RWPE1 (cell line): ENCODE measurements at regions not wholly inside any gene's neighbourhood (a gene's known extent, or its start where the extent isn't known, plus 50 kb on each side); places are given as distances from the start of the nearest gene placed in this dataset.

Source experiments
- CTCF ChIA-PET: fragments of 350-600 bp; sonication (Branson Sonifier 250); formaldehyde crosslinking; extraction: SDS; loops from one replicate; lab custom pipeline; 2021; lab: Yijun Ruan, JAX
- POLR2A ChIA-PET: fragments of 400-600 bp; formaldehyde crosslinking; extraction: SDS; loops from one replicate; lab custom pipeline; 2020; ENCODE audit warnings: antibody characterized with exemption; ENCODE audit not compliant: low non-redundant PET; lab: Yijun Ruan, JAX
- DNase-seq: peaks from one replicate; pipeline ENCODE4 v3.0.0; 2012; ENCODE audit warnings: low spot score
- H3K27ac ChIP-seq: fragments of 450-650 bp; 2 replicates; pipeline ENCODE4 v1.5.1; 2017
- CTCF ChIP-seq: fragments of 450-650 bp; conservative IDR thresholded peaks from 2 replicates; pipeline ENCODE4 v1.5.1; 2017; ENCODE audit warnings: low read depth, mild to moderate bottlenecking

- no peak for DNase-seq
- ChIA-PET CTCF (no interaction called here), POLR2A (interaction anchor here (0.5 kb wide), 1 partner anchor 163 kb away, joined by 3 read pairs; no protein-coding TSS in a partner anchor)
- H3K27ac ChIP-seq, result no peak overlapping the region
- no peak for TF ChIP-seq CTCF
Observed at GRCh38 chr2:120874888-120875275, 139.2 kb downstream of the GLI2 start.

DNA sequence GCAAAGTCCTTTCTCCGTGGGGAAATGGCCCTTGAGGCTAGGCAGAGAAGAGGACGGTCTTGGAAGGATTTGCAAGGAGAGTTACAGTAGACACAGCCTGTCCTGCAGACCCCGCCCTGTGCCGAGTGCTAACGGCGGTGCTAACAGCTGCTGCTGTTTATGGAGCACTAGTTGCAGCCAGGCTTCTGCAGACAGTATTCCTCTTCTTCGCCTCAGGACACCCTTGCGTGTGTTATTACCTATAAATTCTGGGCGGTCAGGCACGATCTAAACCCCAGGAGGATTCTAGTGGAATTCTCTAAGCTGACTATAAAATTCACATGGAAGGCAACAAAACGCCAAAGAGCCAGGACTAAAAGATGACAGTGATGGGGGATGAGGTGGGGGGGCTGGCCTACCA is 139.8 kb downstream of the GLI2 start:
- TF ChIP-seq CTCF, result no peak
- H3K27ac ChIP-seq, result no peak overlapping the region
- DNase-seq, result no peak
- ChIA-PET POLR2A (no interaction called here), CTCF (no interaction called here)

GRCh38 chr2:120876526-120877280 is 141.0 kb downstream of the GLI2 start:
- DNase-seq, result no peak
- ChIA-PET POLR2A (no interaction called here), CTCF (no interaction called here)
- 0 out of 2 replicates have a peak overlapping the region, but pooled peaks have one; percentile 6 for H3K27ac ChIP-seq
- no peak for TF ChIP-seq CTCF

DNA sequence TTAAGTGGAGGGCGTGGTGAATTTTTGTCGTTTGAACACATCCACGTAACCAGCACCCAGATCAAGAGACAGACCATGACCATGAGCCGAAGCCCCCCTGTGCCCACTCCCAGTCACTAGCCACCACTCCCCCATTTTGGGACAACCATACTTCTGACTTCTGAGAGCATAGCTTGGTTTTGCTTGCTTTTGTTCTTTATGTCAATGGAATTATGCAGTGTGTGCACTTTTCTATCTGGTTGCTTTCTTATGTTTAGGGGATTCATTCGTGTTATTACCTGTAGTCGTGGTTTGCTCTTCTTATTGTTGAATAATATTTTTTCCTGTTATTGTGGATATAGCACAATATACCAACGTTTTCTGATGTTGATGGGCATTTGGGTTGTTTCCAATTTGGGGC is 141.7 kb downstream of the GLI2 start:
- TF ChIP-seq CTCF, result no peak
- ChIA-PET CTCF (no interaction called here), POLR2A (no interaction called here)
- DNase-seq, result no peak
- H3K27ac ChIP-seq, result no peak overlapping the region

GRCh38 chr2:120878970-120879369 is 143.3 kb downstream of the GLI2 start:
- no peak for TF ChIP-seq CTCF
- no peak for DNase-seq
- POLR2A ChIA-PET, result no interaction called here
- CTCF ChIA-PET, result no interaction called here
- H3K27ac ChIP-seq, result peak overlapping the region; percentile 45

DNA sequence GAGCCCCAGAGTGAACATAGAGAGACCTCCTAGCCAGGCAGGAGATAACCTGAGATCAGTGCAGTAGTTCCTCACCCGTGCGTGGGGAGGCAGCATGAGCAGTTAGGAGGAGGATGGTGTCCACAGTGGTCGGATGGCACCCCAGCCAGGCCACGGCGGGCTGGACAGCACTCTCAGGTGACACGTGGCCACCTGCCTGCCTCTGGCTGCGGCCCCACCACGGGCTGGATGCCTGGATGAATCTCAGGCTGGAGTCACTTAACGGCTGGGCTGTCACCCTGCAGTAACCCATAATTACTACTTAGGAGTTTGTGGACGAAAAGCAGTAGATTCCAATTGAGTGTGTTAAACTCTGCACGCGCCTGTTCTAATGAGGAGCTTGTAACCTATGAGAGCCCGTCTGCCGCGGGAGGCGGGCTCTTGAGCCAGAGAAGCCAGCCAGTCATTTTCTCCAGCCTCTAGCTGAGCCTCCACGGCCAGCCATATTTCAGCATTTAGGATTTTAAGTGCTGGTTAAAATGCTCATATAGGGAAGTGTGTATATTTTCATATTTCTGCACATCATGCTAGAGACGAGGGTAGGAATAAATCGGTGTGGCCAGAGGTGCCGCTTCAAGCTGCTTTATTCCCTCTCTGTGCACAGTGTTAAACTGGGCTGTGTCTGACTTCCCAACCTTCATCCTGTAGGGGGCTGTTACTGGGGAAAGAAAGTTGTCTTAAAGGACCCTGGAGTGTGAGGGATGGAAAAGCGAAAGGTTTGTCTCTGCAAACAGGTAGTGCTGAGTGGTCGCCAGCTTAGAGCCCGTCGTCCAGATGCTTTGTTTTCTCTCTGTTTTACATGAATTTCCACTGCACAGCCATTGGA is 144.0 kb downstream of the GLI2 start:
- CTCF ChIA-PET, result interaction anchor here (1.2 kb wide), 1 partner anchor 9 kb away, joined by 3 read pairs; no protein-coding TSS in a partner anchor

More for the DNA sequence above, 144.0 kb downstream of the GLI2 start:
- peak overlapping the region; percentile 45 for H3K27ac ChIP-seq
- POLR2A ChIA-PET, result interaction anchor here (0.5 kb wide), 1 partner anchor 924 kb away, joined by 11 read pairs; no protein-coding TSS in a partner anchor
- peak; percentile 16 for DNase-seq
- no peak for TF ChIP-seq CTCF
